HEK293 (cell line): ENCODE measurements at regions not wholly inside any gene's neighbourhood (a gene's known extent, or its start where the extent isn't known, plus 50 kb on each side); places are given as distances from the start of the nearest gene placed in this dataset.

Experiments used
- CTCF ChIA-PET: fragments of 350-600 bp; formaldehyde crosslinking; extraction: SDS; loops from one replicate; lab custom pipeline; 2021; ENCODE audit warnings: antibody characterized with exemption; lab: Yijun Ruan, JAX
- POLR2A ChIA-PET: fragments of 300-600 bp; formaldehyde crosslinking; extraction: SDS; loops from one replicate; lab custom pipeline; 2020; ENCODE audit warnings: antibody characterized with exemption, inconsistent platforms; lab: Yijun Ruan, JAX
- H3K27ac ChIP-seq: fragments of 200-500 bp; sonication (Bioruptor generic); 2 replicates; pipeline ENCODE4 v1.5.1; 2014; ENCODE audit warnings: low read depth, low read length, control low read depth, inconsistent platforms; ENCODE audit errors: extremely low read depth
- H3K36me3 ChIP-seq, 2 experiments: fragments of 200-500 bp in 1 of 2; sonication (Bioruptor generic) in 1 of 2; 1 replicate in 1 of 2; 2 replicates in 1 of 2; pipeline ENCODE4 v1.5.1; 2014 to 2017; ENCODE audit warnings: inconsistent platforms in 2 of 2, low read length in 2 of 2; ENCODE audit not compliant: control insufficient read depth in 2 of 2, insufficient read depth in 1 of 2
- H3K4me1 ChIP-seq: fragments of 200-500 bp; sonication (Bioruptor generic); 2 replicates; pipeline ENCODE4 v1.5.1; 2014; ENCODE audit warnings: mild to moderate bottlenecking, low read length, inconsistent platforms; ENCODE audit not compliant: control insufficient read depth, insufficient read depth
- H3K4me3 ChIP-seq: 2 replicates; pipeline ENCODE4 v1.5.1; 2011; ENCODE audit warnings: low read depth, mild to moderate bottlenecking, control low read depth, low read length, moderate library complexity
- H3K9me3 ChIP-seq: fragments of 200-500 bp; sonication (Bioruptor generic); 2 replicates; pipeline ENCODE4 v1.5.1; 2014; ENCODE audit warnings: low read depth, low read length, inconsistent platforms; ENCODE audit not compliant: control insufficient read depth, insufficient read depth
- HOXA7 ChIP-seq: sonication (generic); formaldehyde crosslinking; IDR thresholded peaks from 2 replicates; pipeline ENCODE4 v1.8.1; 2022; ENCODE audit warnings: missing genetic modification reagents, borderline replicate concordance
- KLF9 ChIP-seq: fragments of 450-650 bp; formaldehyde crosslinking; IDR thresholded peaks from 2 replicates; pipeline ENCODE4 v1.5.1; 2016; ENCODE audit warnings: missing biosample characterization, missing genetic modification characterization, low read depth
- MYNN ChIP-seq: fragments of 450-650 bp; formaldehyde crosslinking; IDR thresholded peaks from 2 replicates; pipeline ENCODE4 v1.5.1; 2016; ENCODE audit warnings: missing biosample characterization, missing genetic modification characterization, borderline replicate concordance
- PRDM2 ChIP-seq: fragments of 450-650 bp; formaldehyde crosslinking; IDR thresholded peaks from 2 replicates; pipeline ENCODE4 v1.5.1; 2016; ENCODE audit warnings: missing biosample characterization, missing genetic modification characterization, borderline replicate concordance
- REST ChIP-seq: fragments of 450-650 bp; formaldehyde crosslinking; IDR thresholded peaks from 2 replicates; pipeline ENCODE4 v1.5.1; 2016; ENCODE audit warnings: missing biosample characterization, missing genetic modification characterization
- TSHZ1 ChIP-seq: fragments of 450-650 bp; formaldehyde crosslinking; IDR thresholded peaks from 2 replicates; pipeline ENCODE4 v1.5.1; 2016; ENCODE audit warnings: missing biosample characterization, missing genetic modification characterization, borderline replicate concordance
- YY1 ChIP-seq: fragments of 450-650 bp; formaldehyde crosslinking; IDR thresholded peaks from 2 replicates; pipeline ENCODE4 v1.5.1; 2018; ENCODE audit warnings: missing biosample characterization, missing genetic modification characterization
- ZBTB6 ChIP-seq: fragments of 450-650 bp; formaldehyde crosslinking; IDR thresholded peaks from 2 replicates; pipeline ENCODE4 v1.5.1; 2017; ENCODE audit warnings: missing biosample characterization, missing genetic modification characterization
- ZNF146 ChIP-seq: fragments of 450-650 bp; formaldehyde crosslinking; IDR thresholded peaks from 2 replicates; pipeline ENCODE4 v1.5.1; 2016; ENCODE audit warnings: missing biosample characterization, missing genetic modification characterization
- ZNF274 ChIP-seq, 2 experiments: fragments of 200-500 bp in 1 of 2; fragments of 450-650 bp in 1 of 2; sonication (Bioruptor generic) in 1 of 2; formaldehyde crosslinking in 1 of 2; IDR thresholded peaks; 2 replicates each; pipeline versions ENCODE4 v1.5.1 to v1.6.1; 2014 to 2016; ENCODE audit warnings: borderline replicate concordance in 1 of 2, inconsistent platforms in 1 of 2, low read length in 1 of 2, missing biosample characterization in 1 of 2, missing genetic modification characterization in 1 of 2
- ZNF404 ChIP-seq: fragments of 450-650 bp; formaldehyde crosslinking; IDR thresholded peaks from 2 replicates; pipeline ENCODE4 v1.5.1; 2017; ENCODE audit warnings: missing biosample characterization, missing genetic modification characterization
- ZNF518A ChIP-seq: fragments of 450-650 bp; formaldehyde crosslinking; conservative IDR thresholded peaks from 2 replicates; pipeline ENCODE4 v1.5.1; 2016; ENCODE audit warnings: low read depth, missing biosample characterization, missing genetic modification characterization
- ZNF521 ChIP-seq: fragments of 450-650 bp; formaldehyde crosslinking; IDR thresholded peaks from 2 replicates; pipeline ENCODE4 v1.5.1; 2017; ENCODE audit warnings: missing biosample characterization, mild to moderate bottlenecking, missing genetic modification characterization
- ZNF610 ChIP-seq: fragments of 450-650 bp; formaldehyde crosslinking; IDR thresholded peaks from 2 replicates; pipeline ENCODE4 v1.5.1; 2016; ENCODE audit warnings: missing biosample characterization, missing genetic modification characterization, borderline replicate concordance
- ZNF747 ChIP-seq: fragments of 450-650 bp; formaldehyde crosslinking; IDR thresholded peaks from 2 replicates; pipeline ENCODE4 v1.5.1; 2016; ENCODE audit warnings: missing biosample characterization, missing genetic modification characterization
- ZNF837 ChIP-seq: fragments of 450-650 bp; formaldehyde crosslinking; IDR thresholded peaks from 2 replicates; pipeline ENCODE4 v1.5.1; 2016; ENCODE audit warnings: missing biosample characterization, missing genetic modification characterization

GRCh38 chr2:150007815-150008430, 420.3 kb upstream of the MMADHC start (continued):
- TF ChIP-seq YY1 (tag by site-specific recombination) = no peak
- TF ChIP-seq ZNF146 = no peak
- no peak for TF ChIP-seq REST (tag by site-specific recombination)
- no peak for TF ChIP-seq ZNF521

GRCh38 chr2:150006591-150006990, 419.0 kb upstream of the MMADHC start:
- no peaks in the 10 kb centered on the region for H3K4me1 ChIP-seq
- ChIA-PET CTCF (no interaction called here), POLR2A (no interaction called here)
- TF ChIP-seq ZBTB6 (tag by site-specific recombination) (no peak), ZNF837 (tag by site-specific recombination) (no peak), ZNF747 (no peak), ZNF518A (tag by site-specific recombination) (no peak), MYNN (tag by site-specific recombination) (no peak), ZNF274 (IDR thresholded peaks at IDR 0.05; ENCODE audit: low read length) (no peak), ZNF274 (tag by site-specific recombination; IDR thresholded peaks at IDR 0.05; ENCODE audit: borderline replicate concordance) (no peak), ZNF610 (tag by site-specific recombination) (no peak), KLF9 (no peak), PRDM2 (tag by site-specific recombination) (no peak), TSHZ1 (tag by site-specific recombination) (no peak), HOXA7 (CRISPR knock-in tag) (no peak), ZNF404 (tag by site-specific recombination) (no peak)

More at GRCh38 chr2:150006591-150006990, 419.0 kb upstream of the MMADHC start:
- Histone ChIP-seq H3K4me3 (no peak overlapping the region), H3K36me3 (no peaks in the 10 kb centered on the region), H3K9me3 (no peaks in the 10 kb centered on the region), H3K27ac (no peak overlapping the region)
